NB4 (cell line): ENCODE measurements at regions not wholly inside any gene's neighbourhood (a gene's known extent, or its start where the extent isn't known, plus 50 kb on each side); places are given as distances from the start of the nearest gene placed in this dataset.
"Not testable (repeated sequence)": the region's sequence is repeated elsewhere in the genome, so short reads cannot be mapped to it uniquely, and the experiment has no call there.

ENCODE experiments used
- MYC ChIP-seq: IDR thresholded peaks from 2 replicates; pipeline ENCODE4 v1.6.1; 2011; ENCODE audit warnings: low read depth, low read length
- POLR2A ChIP-seq: IDR thresholded peaks from 2 replicates; pipeline ENCODE4 v1.6.1; 2011; ENCODE audit warnings: mild to moderate bottlenecking; ENCODE audit not compliant: insufficient read length; ENCODE audit errors: extremely low read depth
- TF ChIP-seq, protein P1 (sequence below): IDR thresholded peaks from 2 replicates; pipeline ENCODE4 v1.6.1; 2011; ENCODE audit warnings: low read depth, low read length
- TF ChIP-seq, protein P2 (sequence below): IDR thresholded peaks from one replicate; pipeline ENCODE4 v1.5.1; 2012; ENCODE audit warnings: low read depth, low read length

DNA sequence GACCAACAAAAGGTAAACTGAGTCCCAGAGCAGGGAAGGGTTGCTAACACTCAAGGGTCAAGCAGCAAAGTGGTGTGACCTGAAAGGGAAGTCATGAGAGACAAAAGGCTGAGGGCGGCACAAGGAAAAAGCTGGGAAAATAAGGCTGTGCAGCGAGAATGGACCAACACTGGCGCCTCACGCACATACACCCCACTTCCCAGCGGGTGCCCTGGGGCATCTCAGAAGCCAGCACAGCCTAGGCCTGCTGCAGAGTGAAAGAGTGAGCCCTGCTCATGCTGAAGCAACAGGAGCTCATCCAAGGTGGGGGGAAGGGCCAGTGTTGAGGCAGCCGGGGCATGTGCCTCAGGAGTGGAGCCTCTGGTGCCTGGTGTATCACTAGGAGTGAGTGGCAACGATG lies 229.8 kb downstream of the SPATA31A1 start:
- TF ChIP-seq, protein P1, sequence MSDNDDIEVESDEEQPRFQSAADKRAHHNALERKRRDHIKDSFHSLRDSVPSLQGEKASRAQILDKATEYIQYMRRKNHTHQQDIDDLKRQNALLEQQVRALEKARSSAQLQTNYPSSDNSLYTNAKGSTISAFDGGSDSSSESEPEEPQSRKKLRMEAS: not testable (repeated sequence)
- TF ChIP-seq, protein P2, sequence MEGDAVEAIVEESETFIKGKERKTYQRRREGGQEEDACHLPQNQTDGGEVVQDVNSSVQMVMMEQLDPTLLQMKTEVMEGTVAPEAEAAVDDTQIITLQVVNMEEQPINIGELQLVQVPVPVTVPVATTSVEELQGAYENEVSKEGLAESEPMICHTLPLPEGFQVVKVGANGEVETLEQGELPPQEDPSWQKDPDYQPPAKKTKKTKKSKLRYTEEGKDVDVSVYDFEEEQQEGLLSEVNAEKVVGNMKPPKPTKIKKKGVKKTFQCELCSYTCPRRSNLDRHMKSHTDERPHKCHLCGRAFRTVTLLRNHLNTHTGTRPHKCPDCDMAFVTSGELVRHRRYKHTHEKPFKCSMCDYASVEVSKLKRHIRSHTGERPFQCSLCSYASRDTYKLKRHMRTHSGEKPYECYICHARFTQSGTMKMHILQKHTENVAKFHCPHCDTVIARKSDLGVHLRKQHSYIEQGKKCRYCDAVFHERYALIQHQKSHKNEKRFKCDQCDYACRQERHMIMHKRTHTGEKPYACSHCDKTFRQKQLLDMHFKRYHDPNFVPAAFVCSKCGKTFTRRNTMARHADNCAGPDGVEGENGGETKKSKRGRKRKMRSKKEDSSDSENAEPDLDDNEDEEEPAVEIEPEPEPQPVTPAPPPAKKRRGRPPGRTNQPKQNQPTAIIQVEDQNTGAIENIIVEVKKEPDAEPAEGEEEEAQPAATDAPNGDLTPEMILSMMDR: not testable (repeated sequence)
- TF ChIP-seq POLR2A, MYC: not testable (repeated sequence)
